DND-41 (cell line): ENCODE measurements at regions not wholly inside any gene's neighbourhood (a gene's known extent, or its start where the extent isn't known, plus 50 kb on each side); places are given as distances from the start of the nearest gene placed in this dataset.

Experiments used
- ATAC-seq: fragments of 200-7000 bp; cut with Tn5 transposase; 3 replicates; pipeline ENCODE4 v1.9.1; 2021; ENCODE audit warnings: low read depth; ENCODE audit not compliant: insufficient read depth
- DNase-seq: peaks from one replicate; pipeline ENCODE4 v3.0.0-alpha.2; 2020
- H2AFZ ChIP-seq: 2 replicates; pipeline ENCODE4 v1.6.0; 2012; ENCODE audit warnings: low read depth, low read length
- H3K27ac ChIP-seq: 2 replicates; pipeline ENCODE4 v1.5.1; 2012; ENCODE audit warnings: low read length, inconsistent platforms
- H3K27me3 ChIP-seq: fragments of 200-600 bp; sonication (generic); 2 replicates; pipeline ENCODE4 v1.6.0; 2012; ENCODE audit warnings: low read length, mild to moderate bottlenecking, inconsistent platforms; ENCODE audit not compliant: insufficient read depth, poor library complexity
- H3K36me3 ChIP-seq: 2 replicates; pipeline ENCODE4 v1.5.1; 2012; ENCODE audit warnings: low read length, inconsistent platforms; ENCODE audit not compliant: insufficient read depth
- H3K4me1 ChIP-seq: 2 replicates; pipeline ENCODE4 v1.5.1; 2012; ENCODE audit warnings: mild to moderate bottlenecking, low read length; ENCODE audit not compliant: insufficient read depth
- H3K4me2 ChIP-seq: 2 replicates; pipeline ENCODE4 v1.6.0; 2012; ENCODE audit warnings: mild to moderate bottlenecking, moderate library complexity, low read length, inconsistent platforms; ENCODE audit not compliant: insufficient read depth
- H3K4me3 ChIP-seq, 2 experiments: fragments of 200-600 bp in 1 of 2; shearing (Covaris generic) in 1 of 2; 2 replicates each; pipeline ENCODE4 v1.5.1; 2012 to 2016; ENCODE audit warnings: inconsistent platforms in 2 of 2, low read length in 2 of 2, mild to moderate bottlenecking in 2 of 2, low read depth in 1 of 2, moderate library complexity in 1 of 2
- H3K79me2 ChIP-seq: 2 replicates; pipeline ENCODE4 v1.6.0; 2012; ENCODE audit warnings: low read length, inconsistent platforms; ENCODE audit not compliant: insufficient read depth
- H3K9ac ChIP-seq: 2 replicates; pipeline ENCODE4 v1.6.0; 2012; ENCODE audit warnings: low read depth, mild to moderate bottlenecking, inconsistent platforms, low read length, moderate library complexity
- H3K9me3 ChIP-seq: 2 replicates; pipeline ENCODE4 v1.5.1; 2012; ENCODE audit warnings: low read length, moderate library complexity, mild to moderate bottlenecking, inconsistent platforms; ENCODE audit not compliant: insufficient read depth, severe bottlenecking
- H4K20me1 ChIP-seq: 2 replicates; pipeline ENCODE4 v1.6.0; 2012; ENCODE audit warnings: low read length; ENCODE audit not compliant: insufficient read depth
- CTCF ChIP-seq: IDR thresholded peaks from 2 replicates; pipeline ENCODE4 v1.5.1; 2012; ENCODE audit warnings: borderline replicate concordance, low read length, moderate library complexity, mild to moderate bottlenecking; ENCODE audit not compliant: poor library complexity, severe bottlenecking; ENCODE audit errors: extremely low read depth
- EZH2 ChIP-seq: IDR thresholded peaks from 3 replicates; pipeline ENCODE4 v1.6.1; 2012; ENCODE audit warnings: borderline replicate concordance, low read depth, mild to moderate bottlenecking, moderate library complexity, low read length, inconsistent platforms; ENCODE audit not compliant: severe bottlenecking

DNA sequence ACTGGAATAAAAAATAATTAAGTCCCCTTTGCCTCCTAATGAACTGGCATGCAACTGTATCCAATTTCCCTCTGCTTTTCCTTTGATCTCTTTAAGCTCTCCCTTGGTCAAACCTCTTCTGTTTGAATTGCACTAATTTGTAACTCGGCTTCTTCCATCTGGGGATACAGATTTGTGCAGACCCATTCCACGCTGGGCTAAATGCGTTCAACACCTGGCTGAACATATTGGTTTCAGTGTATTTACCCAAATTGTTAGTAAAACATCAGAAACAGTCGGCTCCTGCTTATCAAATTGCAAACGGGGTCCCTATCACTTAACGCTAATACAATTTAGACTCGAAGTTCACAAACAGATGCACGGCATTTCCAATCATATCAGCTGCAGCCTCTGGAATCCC, 124.9 kb upstream of the TAPT1 start:
- no peak overlapping the region for H3K27ac ChIP-seq
- DNase-seq: no peak
- no peak overlapping the region for H3K4me3 ChIP-seq
- ATAC-seq: no peak
- TF ChIP-seq EZH2 (no peak), CTCF (no peak)
- no peaks in the 10 kb centered on the region for H3K79me2 ChIP-seq
- no peak overlapping the region for H3K9ac ChIP-seq
- H3K27me3 ChIP-seq: no peaks in the 10 kb centered on the region
- H2AFZ ChIP-seq: no peak overlapping the region
- H4K20me1 ChIP-seq: no peaks in the 10 kb centered on the region
- H3K4me2 ChIP-seq: no peak overlapping the region
- H3K4me1 ChIP-seq: no peaks in the 10 kb centered on the region
- H3K9me3 ChIP-seq: no peaks in the 10 kb centered on the region
- H3K36me3 ChIP-seq: no peaks in the 10 kb centered on the region

GRCh38 chr4:16344853-16345252, 118.6 kb upstream of the TAPT1 start:
- H3K9ac ChIP-seq: no peak overlapping the region
- ATAC-seq (no peak), DNase-seq (no peak)
- no peaks in the 10 kb centered on the region for H3K79me2 ChIP-seq
- H3K27ac ChIP-seq: no peak overlapping the region
- H3K4me1 ChIP-seq: no peaks in the 10 kb centered on the region
- no peaks in the 10 kb centered on the region for H3K9me3 ChIP-seq
- no peaks in the 10 kb centered on the region for H4K20me1 ChIP-seq
- no peak overlapping the region for H2AFZ ChIP-seq
- H3K4me3 ChIP-seq: no peak overlapping the region
- no peak overlapping the region for H3K4me2 ChIP-seq
- no peak for TF ChIP-seq EZH2
- no peak for TF ChIP-seq CTCF
- no peaks in the 10 kb centered on the region for H3K36me3 ChIP-seq
- no peaks in the 10 kb centered on the region for H3K27me3 ChIP-seq

GRCh38 chr4:16337936-16338335, 111.7 kb upstream of the TAPT1 start:
- ATAC-seq (no peak), DNase-seq (no peak)
- TF ChIP-seq CTCF (no peak), EZH2 (no peak)
- Histone ChIP-seq H3K79me2 (no peaks in the 10 kb centered on the region), H3K4me3 (no peak overlapping the region), H3K9ac (no peak overlapping the region), H3K36me3 (no peaks in the 10 kb centered on the region), H2AFZ (no peak overlapping the region), H3K4me1 (no peaks in the 10 kb centered on the region), H3K27ac (no peak overlapping the region), H3K4me2 (no peak overlapping the region), H3K9me3 (no peaks in the 10 kb centered on the region), H3K27me3 (peaks cover 4% of the 10 kb centered on the region), H4K20me1 (no peaks in the 10 kb centered on the region)

- Histone ChIP-seq H3K27me3 (peaks cover 4% of the 10 kb centered on the region), H4K20me1 (no peaks in the 10 kb centered on the region), H3K27ac (no peak overlapping the region), H3K4me2 (no peak overlapping the region), H3K9ac (no peak overlapping the region), H3K4me3 (no peak overlapping the region), H3K4me1 (no peaks in the 10 kb centered on the region), H3K36me3 (no peaks in the 10 kb centered on the region), H3K9me3 (no peaks in the 10 kb centered on the region), H3K79me2 (no peaks in the 10 kb centered on the region), H2AFZ (no peak overlapping the region)
- TF ChIP-seq CTCF (no peak), EZH2 (no peak)
- no peak for DNase-seq
- ATAC-seq: no peak
Measured at GRCh38 chr4:16334601-16335000, 108.3 kb upstream of the TAPT1 start.
